Bronchial epithelial cell (primary cell): ENCODE measurements at regions not wholly inside any gene's neighbourhood (a gene's known extent, or its start where the extent isn't known, plus 50 kb on each side); places are given as distances from the start of the nearest gene placed in this dataset.

ENCODE experiments used
- DNase-seq: peaks from one replicate; pipeline ENCODE4 v3.0.0-alpha.2; 2010; ENCODE audit warnings: low read depth
- FAIRE-seq: peaks from 2 replicates; lab custom pipeline; 2011; peaks lifted over from hg19 to GRCh38; lab: Jason Lieb, UNC
- H3K27me3 ChIP-seq: 2 replicates; pipeline ENCODE4 v1.5.1; 2011; ENCODE audit warnings: low read length; ENCODE audit not compliant: control insufficient read depth, insufficient read depth
- H3K36me3 ChIP-seq: 2 replicates; pipeline ENCODE4 v1.5.1; 2011; ENCODE audit warnings: low read length; ENCODE audit not compliant: control insufficient read depth, insufficient read depth
- H3K4me3 ChIP-seq: 2 replicates; pipeline ENCODE4 v1.5.1; 2011; ENCODE audit warnings: mild to moderate bottlenecking, low read depth, low read length, control low read depth
- CTCF ChIP-seq: IDR thresholded peaks from 2 replicates; pipeline ENCODE4 v1.5.1; 2011; ENCODE audit warnings: mild to moderate bottlenecking, moderate library complexity, low read length, control low read depth, inconsistent platforms; ENCODE audit not compliant: insufficient read depth, severe bottlenecking

GRCh38 chr11:29263971-29264682, 752.7 kb downstream of the KCNA4 start:
- DNase-seq (no peak), FAIRE-seq (no peak)
- no peak overlapping the region for H3K4me3 ChIP-seq
- no peak for TF ChIP-seq CTCF
- H3K27me3 ChIP-seq = no peaks in the 10 kb centered on the region
- H3K36me3 ChIP-seq = no peaks in the 10 kb centered on the region

GRCh38 chr11:29261831-29262230, 755.0 kb downstream of the KCNA4 start:
- no peaks in the 10 kb centered on the region for H3K36me3 ChIP-seq
- no peaks in the 10 kb centered on the region for H3K27me3 ChIP-seq
- no peak for TF ChIP-seq CTCF
- no peak for FAIRE-seq
- no peak overlapping the region for H3K4me3 ChIP-seq
- no peak for DNase-seq

- Histone ChIP-seq H3K4me3 (no peak overlapping the region), H3K36me3 (no peaks in the 10 kb centered on the region), H3K27me3 (no peaks in the 10 kb centered on the region)
- DNase-seq = peak; percentile 97
- FAIRE-seq = peak; percentile 97
- peak; percentile 52 for TF ChIP-seq CTCF
Observed at GRCh38 chr11:29260939-29261705, 755.7 kb downstream of the KCNA4 start.

- no peak for FAIRE-seq
- no peak for TF ChIP-seq CTCF
- Histone ChIP-seq H3K27me3 (no peaks in the 10 kb centered on the region), H3K4me3 (no peak overlapping the region), H3K36me3 (no peaks in the 10 kb centered on the region)
- DNase-seq = no peak
Observed at GRCh38 chr11:29258411-29258810, 758.4 kb downstream of the KCNA4 start.

GRCh38 chr11:29256580-29256979, 760.2 kb downstream of the KCNA4 start:
- Histone ChIP-seq H3K4me3 (no peak overlapping the region), H3K36me3 (no peaks in the 10 kb centered on the region), H3K27me3 (no peaks in the 10 kb centered on the region)
- FAIRE-seq = no peak
- no peak for DNase-seq
- no peak for TF ChIP-seq CTCF
